H1 (cell line): ENCODE measurements at regions not wholly inside any gene's neighbourhood (a gene's known extent, or its start where the extent isn't known, plus 50 kb on each side); places are given as distances from the start of the nearest gene placed in this dataset.

ENCODE experiments used
- CTCF ChIA-PET: fragments of 300-600 bp; sonication (Branson Sonifier 250); formaldehyde crosslinking; loops from one replicate; lab custom pipeline; 2021; ENCODE audit not compliant: partially characterized antibody; lab: Charles Lee
- POLR2A ChIA-PET: fragments of 300-600 bp; sonication (Branson Sonifier 250); formaldehyde crosslinking; loops from one replicate; lab custom pipeline; 2021; ENCODE audit warnings: inconsistent platforms; ENCODE audit not compliant: partially characterized antibody; lab: Charles Lee
- DNase-seq, 2 experiments: peaks; one replicate each; pipeline versions ENCODE4 v3.0.0 to v3.0.0-alpha.2; 2010 to 2022; ENCODE audit warnings: low spot score in 2 of 2, low read depth in 1 of 2, mixed read lengths in 1 of 2
- FAIRE-seq: peaks from 2 replicates; lab custom pipeline; 2011; peaks lifted over from hg19 to GRCh38; lab: Jason Lieb, UNC
- H2AFZ ChIP-seq: 2 replicates; pipeline ENCODE4 v1.8.1; 2012; ENCODE audit warnings: low read length, inconsistent platforms
- H2AK5ac ChIP-seq: 2 replicates; pipeline ENCODE4 v1.6.1; 2013; ENCODE audit warnings: low read depth, low read length
- H2BK120ac ChIP-seq: replicated peaks from 2 replicates; pipeline ENCODE3; 2013; ENCODE audit warnings: low read depth, low read length, inconsistent platforms
- H2BK12ac ChIP-seq: 2 replicates; pipeline ENCODE4 v1.6.1; 2013; ENCODE audit warnings: low read depth, low read length
- H2BK15ac ChIP-seq: 2 replicates; pipeline ENCODE4 v1.6.1; 2013; ENCODE audit warnings: low read length
- H2BK20ac ChIP-seq: 2 replicates; pipeline ENCODE4 v1.6.1; 2013; ENCODE audit warnings: low read length
- H2BK5ac ChIP-seq: 2 replicates; pipeline ENCODE4 v1.6.1; 2013; ENCODE audit warnings: low read depth, low read length
- H3K14ac ChIP-seq: 2 replicates; pipeline ENCODE4 v1.6.1; 2013; ENCODE audit warnings: inconsistent platforms; ENCODE audit not compliant: insufficient read length
- H3K18ac ChIP-seq: 2 replicates; pipeline ENCODE4 v1.6.1; 2013; ENCODE audit warnings: low read length; ENCODE audit errors: extremely low read depth
- H3K23ac ChIP-seq: 2 replicates; pipeline ENCODE4 v1.6.1; 2013; ENCODE audit warnings: inconsistent platforms; ENCODE audit not compliant: insufficient read length
- H3K23me2 ChIP-seq: 2 replicates; pipeline ENCODE4 v1.6.1; 2013; ENCODE audit warnings: low read depth, low read length
- H3K27ac ChIP-seq: 2 replicates; pipeline ENCODE4 v1.6.1; 2011; ENCODE audit warnings: low read depth, low read length, inconsistent platforms
- H3K27me3 ChIP-seq, 4 experiments: replicated peaks in 1 of 4; 1 replicate in 1 of 4; 2 replicates in 3 of 4; pipeline versions ENCODE4 v1.6.1 to v1.8.1; 2011 to 2013; ENCODE audit warnings: low read length in 3 of 4, mild to moderate bottlenecking in 3 of 4, inconsistent platforms in 2 of 4, mixed read lengths in 2 of 4, moderate library complexity in 1 of 4; ENCODE audit not compliant: control insufficient read depth in 3 of 4, insufficient read depth in 3 of 4; ENCODE audit errors: extremely low read depth in 1 of 4
- H3K36me3 ChIP-seq, 4 experiments: 2 replicates each; pipeline versions ENCODE4 v1.6.1 to v1.8.1; 2011 to 2013; ENCODE audit warnings: mild to moderate bottlenecking in 4 of 4, low read length in 3 of 4, moderate library complexity in 2 of 4, control low read depth in 1 of 4, inconsistent platforms in 1 of 4; ENCODE audit not compliant: insufficient read depth in 4 of 4, control insufficient read depth in 2 of 4
- H3K4ac ChIP-seq: replicated peaks from 2 replicates; pipeline ENCODE3; 2013; ENCODE audit warnings: low read length, low read depth, mixed read lengths, inconsistent platforms; ENCODE audit not compliant: insufficient read length
- H3K4me1 ChIP-seq, 4 experiments: replicated peaks in 1 of 4; 1 replicate in 1 of 4; 2 replicates in 3 of 4; pipeline versions ENCODE4 v1.6.1 to v1.8.1; 2011 to 2013; ENCODE audit warnings: low read length in 3 of 4, inconsistent platforms in 2 of 4, mixed read lengths in 1 of 4; ENCODE audit not compliant: insufficient read depth in 4 of 4, control insufficient read depth in 3 of 4
- H3K4me2 ChIP-seq, 2 experiments: 2 replicates each; pipeline versions ENCODE4 v1.6.1 to v1.8.1; 2011 to 2013; ENCODE audit warnings: low read depth in 2 of 2, low read length in 2 of 2, control low read depth in 1 of 2, inconsistent platforms in 1 of 2, mild to moderate bottlenecking in 1 of 2; ENCODE audit not compliant: insufficient read depth in 1 of 2
- H3K4me3 ChIP-seq, 4 experiments: fragments of 200-600, 300-600 bp in 1 of 4; sonication (generic), shearing (Covaris generic), sonication (Bioruptor Twin) in 1 of 4; 2 replicates each; pipeline versions ENCODE4 v1.5.1 to v1.8.1; 2011 to 2016; ENCODE audit warnings: low read length in 4 of 4, low read depth in 3 of 4, control low read depth in 2 of 4, inconsistent platforms in 2 of 4, mild to moderate bottlenecking in 2 of 4, mixed read lengths in 1 of 4, moderate library complexity in 1 of 4; ENCODE audit not compliant: insufficient read depth in 2 of 4; ENCODE audit errors: extremely low read depth in 1 of 4
- H3K56ac ChIP-seq: replicated peaks from 2 replicates; pipeline ENCODE3; 2013; ENCODE audit warnings: low read depth, mild to moderate bottlenecking, mixed read lengths, low read length, inconsistent platforms; ENCODE audit not compliant: insufficient read length
- H3K79me1 ChIP-seq: 2 replicates; pipeline ENCODE4 v1.6.1; 2013; ENCODE audit warnings: low read depth, low read length, control low read depth
- H3K79me2 ChIP-seq, 2 experiments: 2 replicates each; pipeline versions ENCODE4 v1.6.1 to v1.8.1; 2012 to 2013; ENCODE audit warnings: low read length in 2 of 2, mild to moderate bottlenecking in 2 of 2, inconsistent platforms in 1 of 2; ENCODE audit not compliant: insufficient read depth in 2 of 2, control insufficient read depth in 1 of 2
- H3K9ac ChIP-seq, 4 experiments: replicated peaks in 1 of 4; 1 replicate in 1 of 4; 2 replicates in 3 of 4; pipeline versions ENCODE4 v1.6.1 to v1.8.1; 2011 to 2013; ENCODE audit warnings: low read depth in 3 of 4, low read length in 3 of 4, control low read depth in 2 of 4, mild to moderate bottlenecking in 2 of 4, moderate library complexity in 2 of 4, inconsistent platforms in 1 of 4; ENCODE audit errors: extremely low read depth in 1 of 4
- H3K9me3 ChIP-seq, 2 experiments: 2 replicates each; pipeline versions ENCODE4 v1.6.1 to v1.8.1; 2012 to 2013; ENCODE audit warnings: mild to moderate bottlenecking in 2 of 2, moderate library complexity in 2 of 2, control low read depth in 1 of 2, inconsistent platforms in 1 of 2, low read depth in 1 of 2, low read length in 1 of 2, mixed read lengths in 1 of 2; ENCODE audit not compliant: insufficient read depth in 2 of 2
- H4K20me1 ChIP-seq, 2 experiments: replicated peaks in 1 of 2; 2 replicates each; pipeline versions ENCODE3 to v1.8.1; 2011 to 2013; ENCODE audit warnings: inconsistent platforms in 2 of 2, low read length in 2 of 2, mild to moderate bottlenecking in 1 of 2; ENCODE audit not compliant: insufficient read depth in 2 of 2, control insufficient read depth in 1 of 2
- H4K5ac ChIP-seq: 2 replicates; pipeline ENCODE4 v1.6.1; 2013; ENCODE audit warnings: low read length, low read depth, mixed read lengths, inconsistent platforms; ENCODE audit not compliant: insufficient read length
- H4K8ac ChIP-seq: 2 replicates; pipeline ENCODE4 v1.8.0; 2013; ENCODE audit warnings: mild to moderate bottlenecking, moderate library complexity, low read length, inconsistent platforms; ENCODE audit not compliant: insufficient read depth; ENCODE audit errors: extremely low read depth
- H4K91ac ChIP-seq: replicated peaks from 2 replicates; pipeline ENCODE3; 2013; ENCODE audit warnings: low read length, mixed read lengths, inconsistent platforms; ENCODE audit not compliant: insufficient read length
- CHD2 ChIP-seq: IDR thresholded peaks from 2 replicates; pipeline ENCODE4 v1.6.1; 2012; ENCODE audit warnings: low read length, improper control_type of control experiment
- CREB1 ChIP-seq: IDR thresholded peaks from 2 replicates; pipeline ENCODE4 v1.6.1; 2012; ENCODE audit warnings: inconsistent platforms
- PHF8 ChIP-seq: fragments of 200-600 bp; sonication (generic); conservative IDR thresholded peaks from 2 replicates; pipeline ENCODE4 v1.7.1; 2012; ENCODE audit warnings: low read depth, mild to moderate bottlenecking, inconsistent platforms, low read length, moderate library complexity
- RXRA ChIP-seq: IDR thresholded peaks from 2 replicates; pipeline ENCODE4 v1.6.1; 2011; ENCODE audit warnings: low read depth, mild to moderate bottlenecking, low read length, moderate library complexity; ENCODE audit not compliant: insufficient read depth
- SP2 ChIP-seq: IDR thresholded peaks from 2 replicates; pipeline ENCODE4 v1.6.1; 2012; ENCODE audit warnings: mild to moderate bottlenecking, low read length, inconsistent platforms
- SUZ12 ChIP-seq: fragments of 200-600 bp; sonication (generic); IDR thresholded peaks from 2 replicates; pipeline ENCODE4 v1.6.1; 2012; ENCODE audit warnings: mild to moderate bottlenecking, inconsistent platforms, low read length, moderate library complexity, mixed read lengths
- WGBS, 2 experiments: shearing (Covaris generic) in 1 of 2; methylation state at CpG; one replicate each; pipeline versions ENCODE4 v1.1.6 to v1.1.7; 2013 to 2015; ENCODE audit warnings: low lambda C conversion rate in 2 of 2, mixed read lengths in 2 of 2, inconsistent platforms in 1 of 2, low coverage in 1 of 2, missing lambda C conversion rate in 1 of 2; ENCODE audit not compliant: insufficient replicate concordance in 2 of 2, insufficient coverage in 1 of 2, insufficient read length in 1 of 2; ENCODE audit errors: extremely low coverage in 1 of 2, missing lambda C conversion rate in 1 of 2; 5-methylcytosine and 5-hydroxymethylcytosine counted together
- TF ChIP-seq, protein P1 (sequence below), 3 experiments: IDR thresholded peaks; 1 replicate in 2 of 3; 2 replicates in 1 of 3; pipeline versions ENCODE4 v1.5.1 to v1.6.1; 2011; ENCODE audit warnings: low read length in 3 of 3, mild to moderate bottlenecking in 3 of 3, inconsistent platforms in 2 of 3, low read depth in 1 of 3, moderate library complexity in 1 of 3; ENCODE audit not compliant: insufficient read depth in 1 of 3; ENCODE audit errors: control extremely low read depth in 1 of 3

- Histone ChIP-seq H2BK120ac (no peak overlapping the region), H3K4me2 (no peak overlapping the region), H4K20me1 (no peaks in the 10 kb centered on the region), H3K79me1 (no peaks in the 10 kb centered on the region), H2BK20ac (no peak overlapping the region), H2BK5ac (no peak overlapping the region), H4K8ac (no peak overlapping the region), H3K4ac (no peak overlapping the region), H4K91ac (no peak overlapping the region), H2BK12ac (no peak overlapping the region), H3K23ac (no peak overlapping the region), H3K9me3 (no peaks in the 10 kb centered on the region), H3K23me2 (no peaks in the 10 kb centered on the region), H3K4me3 (no peak overlapping the region), H3K36me3 (no peaks in the 10 kb centered on the region), H3K27ac (no peak overlapping the region), H3K18ac (no peak overlapping the region), H3K56ac (no peak overlapping the region), H2AK5ac (no peak overlapping the region), H2AFZ (no peak overlapping the region), H3K79me2 (no peaks in the 10 kb centered on the region), H4K5ac (no peak overlapping the region), H3K9ac (no peak overlapping the region), H3K14ac (no peak overlapping the region), H3K27me3 (no peaks in the 10 kb centered on the region), H3K4me1 (no peaks in the 10 kb centered on the region), H2BK15ac (no peak overlapping the region)
- TF ChIP-seq SUZ12 (no peak), CHD2 (no peak), RXRA (no peak), PHF8 (no peak), SP2 (no peak), CREB1 (no peak)
- TF ChIP-seq, protein P1, sequence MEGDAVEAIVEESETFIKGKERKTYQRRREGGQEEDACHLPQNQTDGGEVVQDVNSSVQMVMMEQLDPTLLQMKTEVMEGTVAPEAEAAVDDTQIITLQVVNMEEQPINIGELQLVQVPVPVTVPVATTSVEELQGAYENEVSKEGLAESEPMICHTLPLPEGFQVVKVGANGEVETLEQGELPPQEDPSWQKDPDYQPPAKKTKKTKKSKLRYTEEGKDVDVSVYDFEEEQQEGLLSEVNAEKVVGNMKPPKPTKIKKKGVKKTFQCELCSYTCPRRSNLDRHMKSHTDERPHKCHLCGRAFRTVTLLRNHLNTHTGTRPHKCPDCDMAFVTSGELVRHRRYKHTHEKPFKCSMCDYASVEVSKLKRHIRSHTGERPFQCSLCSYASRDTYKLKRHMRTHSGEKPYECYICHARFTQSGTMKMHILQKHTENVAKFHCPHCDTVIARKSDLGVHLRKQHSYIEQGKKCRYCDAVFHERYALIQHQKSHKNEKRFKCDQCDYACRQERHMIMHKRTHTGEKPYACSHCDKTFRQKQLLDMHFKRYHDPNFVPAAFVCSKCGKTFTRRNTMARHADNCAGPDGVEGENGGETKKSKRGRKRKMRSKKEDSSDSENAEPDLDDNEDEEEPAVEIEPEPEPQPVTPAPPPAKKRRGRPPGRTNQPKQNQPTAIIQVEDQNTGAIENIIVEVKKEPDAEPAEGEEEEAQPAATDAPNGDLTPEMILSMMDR (IDR thresholded peaks at IDR 0.05; ENCODE audit: control extremely low read depth in 1 of 3, insufficient read depth in 1 of 3, low read depth in 1 of 3, low read length in 3 of 3), result no peak
- DNase-seq (no peak), FAIRE-seq (no peak)
- CTCF ChIA-PET, result interaction anchor here (1.3 to 1.4 kb wide), 2 partner anchors 22 to 758 kb away, joined by 3 read pairs; no protein-coding TSS in a partner anchor
- POLR2A ChIA-PET, result no interaction called here
- WGBS, 2 experiments, result 90% methylated on average over 2 of the region's 2 CpGs; no CpG with 5 or more reads in 1 of the 2 experiments
These were observed 382.0 kb upstream of the TRAM1L1 start for GRCh38 chr4:117467404-117467803.
